Activated CD4-positive, alpha-beta T cell treated with anti-CD3 and anti-CD28 coated beads, Interleukin-2, amount 10 ng/mL, durations not matched to agents 24 days and 14 days (primary cell): ENCODE measurements at regions not wholly inside any gene's neighbourhood (a gene's known extent, or its start where the extent isn't known, plus 50 kb on each side); places are given as distances from the start of the nearest gene placed in this dataset.

Source experiments
- DNase-seq: peaks from one replicate; pipeline ENCODE4 v3.0.0; 2022
- H3K27ac Mint-ChIP-seq: one replicate; pipeline ENCODE4 v1.8.0; 2022; ENCODE audit warnings: mild to moderate bottlenecking, mixed read lengths
- H3K27me3 Mint-ChIP-seq: one replicate; pipeline ENCODE4 v1.8.0; 2022; ENCODE audit warnings: mixed read lengths
- H3K36me3 Mint-ChIP-seq: one replicate; pipeline ENCODE4 v1.8.0; 2022; ENCODE audit warnings: low read depth, mild to moderate bottlenecking, mixed read lengths
- H3K4me1 Mint-ChIP-seq: one replicate; pipeline ENCODE4 v1.8.0; 2021; ENCODE audit warnings: mixed read lengths
- H3K4me3 Mint-ChIP-seq: one replicate; pipeline ENCODE4 v1.8.0; 2022; ENCODE audit warnings: mild to moderate bottlenecking, moderate library complexity, mixed read lengths
- H3K9me3 Mint-ChIP-seq: one replicate; pipeline ENCODE4 v1.8.0; 2021; ENCODE audit warnings: mixed read lengths
- intact Hi-C: fragments of 100-400 bp; cut with micrococcal nuclease; formaldehyde crosslinking; loops from one replicate; pipeline ENCODE4 v1.15.1; 2023

DNA sequence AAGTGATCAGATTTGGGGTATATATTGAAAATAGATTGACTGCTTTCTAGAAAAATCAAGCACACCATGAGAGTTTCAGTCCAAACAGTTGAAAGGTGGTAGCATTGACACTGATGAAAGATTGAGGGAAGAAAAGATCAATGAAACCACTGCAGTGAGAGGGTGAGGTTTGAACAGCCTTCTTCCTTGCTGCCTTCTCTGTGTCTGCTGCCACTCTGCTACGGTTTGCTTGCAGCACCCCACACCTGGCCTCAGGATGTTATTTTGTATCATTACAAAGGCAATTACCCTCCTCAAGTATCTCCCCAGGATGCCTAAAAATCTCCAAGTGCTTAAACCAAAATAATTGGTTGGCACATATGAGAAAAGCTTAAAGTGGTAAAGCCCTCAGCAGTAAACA is 683.6 kb upstream of the ARPP21 start:
- no peaks in the 10 kb centered on the region for H3K4me1 Mint-ChIP-seq
- no peaks in the 10 kb centered on the region for H3K36me3 Mint-ChIP-seq
- no peak for DNase-seq
- no peaks in the 10 kb centered on the region for H3K9me3 Mint-ChIP-seq
- no peak overlapping the region for H3K27ac Mint-ChIP-seq
- intact Hi-C loops: no loop called here
- no peaks in the 10 kb centered on the region for H3K27me3 Mint-ChIP-seq
- H3K4me3 Mint-ChIP-seq: no peak overlapping the region

DNA sequence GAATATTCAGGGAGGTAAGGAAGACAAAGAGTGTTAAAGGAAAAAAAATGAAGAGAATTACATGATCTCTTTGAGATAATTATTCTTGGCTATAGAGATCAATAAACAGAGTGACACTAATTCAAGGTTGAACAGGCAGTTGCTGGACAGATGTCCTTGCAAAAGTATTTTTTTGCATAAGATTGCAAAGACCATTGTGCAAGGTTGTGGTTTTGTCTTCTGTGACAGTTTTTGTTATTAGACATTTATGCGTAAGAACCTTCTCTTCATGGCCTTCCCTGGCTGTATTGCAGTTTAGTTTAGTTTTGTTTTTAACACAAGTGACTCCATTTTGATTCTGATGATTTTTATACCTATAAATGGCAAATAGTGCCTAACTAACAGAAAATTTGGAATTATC is 682.8 kb upstream of the ARPP21 start:
- DNase-seq: no peak
- Mint-ChIP-seq H3K4me3 (no peak overlapping the region), H3K9me3 (no peaks in the 10 kb centered on the region), H3K27ac (no peak overlapping the region), H3K4me1 (no peaks in the 10 kb centered on the region), H3K36me3 (no peaks in the 10 kb centered on the region), H3K27me3 (no peaks in the 10 kb centered on the region)
- intact Hi-C loops: no loop called here

GRCh38 chr3:34957677-34958076 is 681.6 kb upstream of the ARPP21 start:
- Mint-ChIP-seq H3K9me3 (no peaks in the 10 kb centered on the region), H3K27ac (no peak overlapping the region), H3K27me3 (no peaks in the 10 kb centered on the region), H3K4me1 (no peaks in the 10 kb centered on the region), H3K4me3 (no peak overlapping the region), H3K36me3 (no peaks in the 10 kb centered on the region)
- intact Hi-C loops: no loop called here
- no peak for DNase-seq

GRCh38 chr3:34969513-34969912 is 669.8 kb upstream of the ARPP21 start:
- Mint-ChIP-seq H3K4me3 (no peak overlapping the region), H3K27ac (no peak overlapping the region), H3K27me3 (no peaks in the 10 kb centered on the region), H3K9me3 (no peaks in the 10 kb centered on the region), H3K4me1 (no peaks in the 10 kb centered on the region), H3K36me3 (no peaks in the 10 kb centered on the region)
- intact Hi-C loops: no loop called here
- no peak for DNase-seq

- H3K36me3 Mint-ChIP-seq: no peaks in the 10 kb centered on the region
- DNase-seq: no peak
- no peaks in the 10 kb centered on the region for H3K27me3 Mint-ChIP-seq
- H3K4me1 Mint-ChIP-seq: no peaks in the 10 kb centered on the region
- H3K4me3 Mint-ChIP-seq: no peak overlapping the region
- no peak overlapping the region for H3K27ac Mint-ChIP-seq
- intact Hi-C loops: no loop called here
- H3K9me3 Mint-ChIP-seq: peaks cover 3% of the 10 kb centered on the region
Measured at GRCh38 chr3:34972481-34972880, 666.8 kb upstream of the ARPP21 start.

DNA sequence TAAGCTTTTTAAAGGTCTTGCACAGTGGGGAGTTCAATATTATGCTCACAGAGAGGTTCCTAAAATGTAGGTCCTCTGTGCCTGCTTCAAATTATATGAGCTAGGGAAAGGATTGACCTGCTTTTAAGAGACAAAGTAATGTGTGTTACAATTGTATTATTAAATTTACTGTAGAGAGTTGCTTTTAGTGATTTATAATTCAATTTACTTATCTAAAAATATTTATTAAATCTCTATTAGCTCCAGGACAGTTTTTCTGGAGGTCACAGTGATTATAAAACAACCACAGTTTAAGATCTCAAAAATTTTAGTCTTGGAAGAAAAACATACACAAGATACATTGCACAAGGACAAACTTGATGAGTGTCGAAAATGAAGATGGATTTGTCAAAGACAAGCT is 665.7 kb upstream of the ARPP21 start:
- H3K4me3 Mint-ChIP-seq: no peak overlapping the region
- intact Hi-C loops: no loop called here
- no peaks in the 10 kb centered on the region for H3K27me3 Mint-ChIP-seq
- no peaks in the 10 kb centered on the region for H3K4me1 Mint-ChIP-seq
- no peak overlapping the region for H3K27ac Mint-ChIP-seq
- H3K36me3 Mint-ChIP-seq: no peaks in the 10 kb centered on the region
- DNase-seq: no peak
- peaks cover 6% of the 10 kb centered on the region for H3K9me3 Mint-ChIP-seq

- intact Hi-C loops: no loop called here
- Mint-ChIP-seq H3K4me1 (no peaks in the 10 kb centered on the region), H3K27me3 (no peaks in the 10 kb centered on the region)
Measured at GRCh38 chr3:34983631-34984030, 655.7 kb upstream of the ARPP21 start.

DNA sequence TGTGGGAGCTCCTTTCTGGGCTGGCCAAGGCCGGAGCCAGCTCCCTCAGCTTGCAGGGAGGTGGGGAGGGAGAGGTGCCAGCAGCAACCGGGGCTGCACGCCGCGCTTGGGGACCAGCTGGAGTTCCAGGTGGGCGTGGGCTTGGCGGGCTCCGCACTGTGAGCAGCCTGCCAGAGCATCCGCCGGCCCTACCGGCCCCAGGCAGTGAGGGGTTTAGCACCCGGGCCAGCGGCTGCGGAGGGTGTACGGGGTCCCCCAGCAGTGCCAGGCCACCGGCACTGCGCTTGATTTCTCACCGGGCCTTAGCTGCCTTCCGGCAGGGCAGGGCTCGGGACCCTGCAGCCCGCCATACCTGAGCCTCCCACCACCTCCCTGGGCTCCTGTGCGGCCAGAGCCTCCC is 651.0 kb upstream of the ARPP21 start:
- intact Hi-C loops: no loop called here
- no peak overlapping the region for H3K4me3 Mint-ChIP-seq
- DNase-seq: no peak
- H3K27ac Mint-ChIP-seq: no peak overlapping the region
- no peaks in the 10 kb centered on the region for H3K36me3 Mint-ChIP-seq
- H3K27me3 Mint-ChIP-seq: no peaks in the 10 kb centered on the region
- no peaks in the 10 kb centered on the region for H3K4me1 Mint-ChIP-seq
- H3K9me3 Mint-ChIP-seq: no peaks in the 10 kb centered on the region

More at GRCh38 chr3:34983631-34984030, 655.7 kb upstream of the ARPP21 start:
- H3K27ac Mint-ChIP-seq: no peak overlapping the region
- no peak overlapping the region for H3K4me3 Mint-ChIP-seq
- H3K9me3 Mint-ChIP-seq: peaks cover 3% of the 10 kb centered on the region
- DNase-seq: no peak
- no peaks in the 10 kb centered on the region for H3K36me3 Mint-ChIP-seq

DNA sequence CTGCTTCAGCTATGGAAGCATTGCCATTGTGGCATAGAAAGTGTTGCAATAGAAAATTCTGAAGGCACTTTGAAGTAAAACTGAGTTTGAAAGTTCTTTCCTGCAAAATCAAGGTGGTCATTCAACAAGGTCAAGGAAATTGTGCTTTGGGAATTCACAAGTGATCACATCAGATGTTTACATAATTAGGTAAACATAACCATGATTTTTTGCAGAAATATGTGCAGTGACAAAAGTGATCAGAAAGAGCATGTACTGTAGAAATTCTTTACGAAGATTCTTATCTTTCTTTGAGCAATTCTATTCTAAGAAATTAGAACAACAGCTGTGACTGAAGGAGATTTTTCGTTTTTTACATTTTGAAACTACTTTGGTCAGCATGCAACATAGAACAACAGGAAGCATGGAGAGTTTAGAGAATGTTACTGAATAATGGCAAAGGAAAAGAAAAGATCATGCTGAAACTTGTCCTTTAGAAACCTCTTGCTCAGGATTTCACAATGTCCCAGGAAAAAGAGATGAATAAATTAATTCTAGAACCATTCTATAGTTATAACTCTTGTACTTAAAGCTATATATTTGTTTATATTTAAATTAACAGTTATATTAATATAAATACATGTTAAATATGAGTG is 643.4 kb upstream of the ARPP21 start:
- DNase-seq: no peak
- Mint-ChIP-seq H3K4me1 (no peaks in the 10 kb centered on the region), H3K36me3 (no peaks in the 10 kb centered on the region), H3K27ac (no peak overlapping the region), H3K27me3 (no peaks in the 10 kb centered on the region), H3K9me3 (no peaks in the 10 kb centered on the region), H3K4me3 (no peak overlapping the region)
- intact Hi-C loops: no loop called here

DNA sequence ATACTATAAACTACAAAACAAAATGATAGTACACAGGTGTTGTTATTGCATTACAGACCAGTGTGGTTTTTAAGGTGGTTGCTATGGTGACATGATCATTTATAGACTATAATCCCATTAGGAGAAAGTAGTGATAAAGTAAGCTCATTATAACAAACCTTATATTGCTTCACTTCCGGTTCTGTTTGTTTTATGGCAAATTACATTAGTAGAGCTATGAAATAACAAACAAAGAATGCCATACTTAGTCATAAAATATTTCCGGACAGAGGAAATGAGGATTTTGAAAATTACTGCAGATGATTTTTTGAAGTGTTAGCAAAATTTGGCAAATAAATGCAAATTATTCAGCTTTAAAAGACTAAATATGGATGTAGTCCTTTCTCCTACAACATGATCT is 640.4 kb upstream of the ARPP21 start:
- H3K9me3 Mint-ChIP-seq: no peaks in the 10 kb centered on the region
- H3K4me3 Mint-ChIP-seq: no peak overlapping the region
- H3K4me1 Mint-ChIP-seq: no peaks in the 10 kb centered on the region
- no peaks in the 10 kb centered on the region for H3K27me3 Mint-ChIP-seq
- H3K36me3 Mint-ChIP-seq: no peaks in the 10 kb centered on the region
- DNase-seq: no peak
- H3K27ac Mint-ChIP-seq: no peak overlapping the region
- intact Hi-C loops: no loop called here

- Mint-ChIP-seq H3K9me3 (no peaks in the 10 kb centered on the region), H3K27ac (no peak overlapping the region), H3K4me3 (no peak overlapping the region), H3K36me3 (no peaks in the 10 kb centered on the region), H3K27me3 (no peaks in the 10 kb centered on the region), H3K4me1 (no peaks in the 10 kb centered on the region)
- intact Hi-C loops: no loop called here
- DNase-seq: no peak
Measured at GRCh38 chr3:35012214-35012613, 627.1 kb upstream of the ARPP21 start.

DNA sequence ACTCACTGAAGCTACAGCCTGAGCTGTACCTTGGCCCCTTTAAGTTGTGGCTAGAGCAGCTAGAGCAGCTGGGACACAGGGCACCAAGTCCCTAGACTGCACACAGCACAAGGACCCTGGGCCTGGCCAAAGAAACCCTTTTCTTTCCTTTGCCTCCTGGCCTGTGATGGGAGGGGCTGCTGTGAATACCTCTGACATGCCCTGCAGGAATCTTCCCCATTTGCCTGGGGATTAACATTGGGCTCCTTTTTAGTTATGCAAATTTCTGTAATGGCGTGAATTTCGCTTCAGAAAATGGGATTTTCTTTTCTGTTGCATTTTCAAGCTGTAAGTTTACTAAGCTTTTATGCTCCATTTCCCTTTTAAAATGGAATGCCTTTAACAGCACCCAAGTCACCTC is 611.2 kb upstream of the ARPP21 start:
- no peak overlapping the region for H3K27ac Mint-ChIP-seq
- no peaks in the 10 kb centered on the region for H3K36me3 Mint-ChIP-seq

GRCh38 chr3:35042210-35042991 is 596.9 kb upstream of the ARPP21 start:
- H3K27ac Mint-ChIP-seq: no peak overlapping the region
- H3K36me3 Mint-ChIP-seq: no peaks in the 10 kb centered on the region
- no peak for DNase-seq
- H3K4me1 Mint-ChIP-seq: no peaks in the 10 kb centered on the region
- H3K9me3 Mint-ChIP-seq: no peaks in the 10 kb centered on the region
- intact Hi-C loops: no loop called here
- H3K4me3 Mint-ChIP-seq: no peak overlapping the region
- no peaks in the 10 kb centered on the region for H3K27me3 Mint-ChIP-seq

More for the DNA sequence above, 611.2 kb upstream of the ARPP21 start:
- intact Hi-C loops: no loop called here
- Mint-ChIP-seq H3K4me3 (no peak overlapping the region), H3K27me3 (no peaks in the 10 kb centered on the region), H3K9me3 (peaks cover 10% of the 10 kb centered on the region), H3K4me1 (no peaks in the 10 kb centered on the region)
- DNase-seq: no peak

- Mint-ChIP-seq H3K4me1 (no peaks in the 10 kb centered on the region), H3K9me3 (no peaks in the 10 kb centered on the region), H3K27me3 (no peaks in the 10 kb centered on the region), H3K4me3 (no peak overlapping the region), H3K36me3 (no peaks in the 10 kb centered on the region), H3K27ac (no peak overlapping the region)
- intact Hi-C loops: no loop called here
- no peak for DNase-seq
Measured at GRCh38 chr3:35043040-35043439, 596.3 kb upstream of the ARPP21 start.

- H3K9me3 Mint-ChIP-seq: no peaks in the 10 kb centered on the region
- H3K27me3 Mint-ChIP-seq: no peaks in the 10 kb centered on the region
- H3K4me1 Mint-ChIP-seq: no peaks in the 10 kb centered on the region
- no peak for DNase-seq
- H3K36me3 Mint-ChIP-seq: no peaks in the 10 kb centered on the region
- intact Hi-C loops: no loop called here
- no peak overlapping the region for H3K27ac Mint-ChIP-seq
- no peak overlapping the region for H3K4me3 Mint-ChIP-seq
Measured at GRCh38 chr3:35044190-35044589, 595.1 kb upstream of the ARPP21 start.
